Bronchial epithelial cell (primary cell): ENCODE measurements at regions not wholly inside any gene's neighbourhood (a gene's known extent, or its start where the extent isn't known, plus 50 kb on each side); places are given as distances from the start of the nearest gene placed in this dataset.

ENCODE experiments used
- DNase-seq: peaks from one replicate; pipeline ENCODE4 v3.0.0-alpha.2; 2010; ENCODE audit warnings: low read depth
- FAIRE-seq: peaks from 2 replicates; lab custom pipeline; 2011; peaks lifted over from hg19 to GRCh38; lab: Jason Lieb, UNC
- H3K27me3 ChIP-seq: 2 replicates; pipeline ENCODE4 v1.5.1; 2011; ENCODE audit warnings: low read length; ENCODE audit not compliant: control insufficient read depth, insufficient read depth
- H3K36me3 ChIP-seq: 2 replicates; pipeline ENCODE4 v1.5.1; 2011; ENCODE audit warnings: low read length; ENCODE audit not compliant: control insufficient read depth, insufficient read depth
- H3K4me3 ChIP-seq: 2 replicates; pipeline ENCODE4 v1.5.1; 2011; ENCODE audit warnings: mild to moderate bottlenecking, low read depth, low read length, control low read depth
- CTCF ChIP-seq: IDR thresholded peaks from 2 replicates; pipeline ENCODE4 v1.5.1; 2011; ENCODE audit warnings: mild to moderate bottlenecking, moderate library complexity, low read length, control low read depth, inconsistent platforms; ENCODE audit not compliant: insufficient read depth, severe bottlenecking

- Histone ChIP-seq H3K27me3 (no peaks in the 10 kb centered on the region), H3K36me3 (no peaks in the 10 kb centered on the region), H3K4me3 (no peak overlapping the region)
- no peak for TF ChIP-seq CTCF
- FAIRE-seq (no peak), DNase-seq (no peak)
Observed at GRCh38 chr13:82597747-82598146, 1284.5 kb downstream of the SLITRK1 start.

GRCh38 chr13:82593239-82593638 lies 1289.0 kb downstream of the SLITRK1 start:
- Histone ChIP-seq H3K4me3 (no peak overlapping the region), H3K36me3 (no peaks in the 10 kb centered on the region), H3K27me3 (no peaks in the 10 kb centered on the region)
- no peak for TF ChIP-seq CTCF
- no peak for DNase-seq
- no peak for FAIRE-seq

- FAIRE-seq: no peak
- no peak for DNase-seq
- Histone ChIP-seq H3K4me3 (no peak overlapping the region), H3K36me3 (no peaks in the 10 kb centered on the region), H3K27me3 (no peaks in the 10 kb centered on the region)
- TF ChIP-seq CTCF: no peak
Observed at GRCh38 chr13:82571653-82572052, 1310.6 kb downstream of the SLITRK1 start.

GRCh38 chr13:82569581-82569980 lies 1312.7 kb downstream of the SLITRK1 start:
- H3K36me3 ChIP-seq: no peaks in the 10 kb centered on the region
- TF ChIP-seq CTCF: no peak
- no peaks in the 10 kb centered on the region for H3K27me3 ChIP-seq
- no peak for DNase-seq
- FAIRE-seq: no peak
- no peak overlapping the region for H3K4me3 ChIP-seq

GRCh38 chr13:82566864-82567263 lies 1315.4 kb downstream of the SLITRK1 start:
- Histone ChIP-seq H3K27me3 (no peaks in the 10 kb centered on the region), H3K4me3 (no peak overlapping the region), H3K36me3 (no peaks in the 10 kb centered on the region)
- no peak for DNase-seq
- TF ChIP-seq CTCF: no peak
- no peak for FAIRE-seq

GRCh38 chr13:82565201-82565600 lies 1317.1 kb downstream of the SLITRK1 start:
- H3K36me3 ChIP-seq: no peaks in the 10 kb centered on the region
- DNase-seq (no peak), FAIRE-seq (no peak)
- TF ChIP-seq CTCF: no peak
- no peak overlapping the region for H3K4me3 ChIP-seq
- no peaks in the 10 kb centered on the region for H3K27me3 ChIP-seq
